ENCODE measurements at regions not wholly inside any gene's neighbourhood (a gene's known extent, or its start where the extent isn't known, plus 50 kb on each side); places are given as distances from the start of the nearest gene placed in this dataset.
"Not testable (repeated sequence)": the region's sequence is repeated elsewhere in the genome, so short reads cannot be mapped to it uniquely, and the experiment has no call there.

DNA sequence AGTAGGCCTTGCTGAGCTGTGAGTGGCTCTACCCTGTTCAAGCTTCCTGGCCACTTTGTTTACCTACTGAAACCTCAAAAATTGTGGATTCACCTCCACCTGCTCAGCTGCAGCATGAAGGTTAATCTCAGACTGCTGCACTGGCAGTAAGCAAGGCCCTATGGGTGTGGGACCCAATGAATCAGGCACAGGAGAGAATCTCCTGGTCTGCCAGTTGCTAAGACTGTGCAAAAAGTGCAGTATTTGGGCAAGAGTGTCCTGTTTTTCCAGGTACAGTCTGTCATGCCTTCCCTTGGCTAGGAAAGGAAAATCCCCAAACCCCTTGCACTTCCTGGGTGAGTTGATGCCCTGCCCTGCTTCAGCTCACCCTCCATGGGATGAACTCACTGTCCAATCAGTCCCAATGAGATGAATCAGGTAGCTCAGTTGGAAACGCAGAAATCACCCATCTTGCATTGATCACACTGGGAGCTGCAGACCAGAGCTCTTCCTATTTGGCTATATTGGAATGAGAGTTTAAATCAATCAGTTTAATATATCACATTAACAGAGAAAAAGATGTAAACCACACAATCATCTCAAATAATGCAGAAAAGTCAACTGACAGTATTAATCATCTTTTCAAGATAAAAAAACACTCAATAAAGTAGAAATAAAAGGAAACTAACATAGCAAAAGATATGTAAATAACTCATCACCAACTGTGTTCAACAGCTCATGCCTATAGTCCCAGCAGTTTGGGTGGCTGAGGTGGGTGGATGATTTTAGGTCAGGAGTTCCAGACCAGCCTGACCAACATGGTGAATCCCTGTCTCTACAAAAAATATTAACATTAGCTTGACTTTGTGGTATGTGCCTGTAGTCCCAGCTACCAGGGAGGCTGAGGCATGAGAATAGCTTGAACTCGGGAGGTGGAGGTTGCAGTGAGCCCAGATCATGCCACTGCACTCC lies 1638.4 kb downstream of the SPATA31A7 start:
- not testable (repeated sequence) for H3K36me3 ChIP-seq (ENCODE audit: control insufficient read depth in 3 of 3, insufficient read depth in 2 of 3, low read depth in 1 of 3, low read length in 3 of 3); H3K4me1 ChIP-seq (ENCODE audit: control insufficient read depth in 3 of 3, insufficient read depth in 2 of 3, low read depth in 1 of 3, low read length in 2 of 3); H3K4me3 ChIP-seq (ENCODE audit: low read depth in 1 of 3, low read length in 3 of 3); FAIRE-seq; H3K9me3 ChIP-seq (ENCODE audit: control insufficient read depth in 2 of 2, insufficient read depth in 1 of 2, low read depth in 1 of 2, low read length in 1 of 2); DNase-seq; H3K27me3 ChIP-seq (ENCODE audit: control insufficient read depth in 3 of 3, insufficient read depth in 3 of 3, low read length in 3 of 3); H3K27ac ChIP-seq (ENCODE audit: low read depth in 1 of 3, low read length in 2 of 3)
- WGBS, 3 donors: 50 to 71% (median 66%) methylated on average over 1 of the region's 2 CpGs

DNA sequence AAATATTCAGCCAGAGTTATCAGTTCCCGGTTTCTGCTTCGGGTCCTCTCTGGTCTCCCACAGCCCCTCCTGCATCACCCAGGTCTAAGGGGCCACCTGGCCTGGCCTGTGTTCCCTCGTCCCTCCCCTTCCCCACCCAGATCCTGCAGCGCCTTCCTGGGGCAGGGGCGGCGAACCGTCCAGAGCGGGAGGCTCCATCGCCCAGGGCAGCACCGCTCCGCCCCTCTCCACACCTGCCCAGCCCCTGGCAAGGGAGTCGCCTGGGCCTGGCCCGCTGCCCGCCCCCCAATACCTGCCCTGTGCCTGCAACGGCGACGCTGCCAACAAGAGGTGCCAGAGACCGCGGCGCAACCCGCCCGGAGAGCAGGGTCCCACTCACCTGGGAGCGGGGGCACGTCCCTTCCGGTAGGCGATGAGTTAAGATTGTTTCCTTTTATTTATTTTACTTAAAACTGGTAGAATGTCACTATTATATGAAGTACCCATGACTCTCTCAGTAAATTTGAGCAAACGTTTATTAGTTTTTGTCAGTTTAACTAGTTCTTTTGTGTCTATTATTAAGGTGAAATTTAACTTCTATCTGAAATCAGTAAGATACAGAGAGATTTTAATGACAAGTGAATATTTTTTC lies 1641.1 kb downstream of the SPATA31A7 start:
- not testable (repeated sequence) for H3K9me3 ChIP-seq (ENCODE audit: control insufficient read depth in 2 of 2, insufficient read depth in 1 of 2, low read depth in 1 of 2, low read length in 1 of 2); FAIRE-seq

DNA sequence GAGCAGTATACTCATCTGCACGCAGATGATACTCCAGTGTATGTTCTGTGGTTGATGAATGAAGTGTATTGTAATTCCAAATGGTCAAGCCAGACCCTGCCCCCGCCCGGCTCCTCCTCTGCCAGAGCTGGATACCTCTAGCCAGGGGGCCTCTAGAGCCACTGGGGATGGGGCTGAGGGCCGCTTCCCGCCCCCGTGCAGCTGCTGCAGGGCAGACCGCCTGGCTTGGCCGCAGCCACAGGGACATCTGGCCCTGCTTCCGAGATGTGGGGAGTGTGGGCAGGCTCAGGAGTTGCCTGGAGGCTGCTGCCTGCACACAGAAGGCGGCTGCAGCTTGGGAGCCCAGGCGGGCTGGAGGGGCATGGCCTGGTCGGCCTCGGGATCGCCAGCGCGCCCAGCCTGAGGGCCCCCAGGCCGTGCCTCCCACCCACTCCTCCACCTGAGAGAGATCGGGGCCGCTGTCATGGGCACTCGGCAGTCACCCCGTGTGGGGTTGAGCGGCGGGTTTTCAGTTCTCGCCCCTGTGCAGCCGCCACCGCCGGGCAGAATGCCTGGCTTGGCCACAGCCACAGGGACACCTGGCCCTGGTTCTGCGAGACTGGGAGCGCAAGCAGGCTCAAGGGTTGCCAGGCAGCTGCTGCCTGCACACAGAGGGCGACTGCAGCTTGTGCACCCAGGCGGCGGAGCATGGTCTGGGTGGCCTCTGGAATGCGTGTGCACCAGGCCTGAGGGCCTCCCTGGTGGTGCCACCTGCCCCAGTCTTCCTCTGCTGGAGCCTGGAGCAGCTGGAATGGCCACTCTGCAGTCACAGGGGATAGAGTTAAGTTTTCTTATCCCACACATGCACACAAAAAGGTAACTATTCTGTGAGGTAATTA lies 1643.7 kb downstream of the SPATA31A7 start:
- H3K27ac ChIP-seq (ENCODE audit: low read depth in 1 of 3, low read length in 2 of 3); H3K36me3 ChIP-seq (ENCODE audit: control insufficient read depth in 3 of 3, insufficient read depth in 2 of 3, low read depth in 1 of 3, low read length in 3 of 3); DNase-seq; H3K9me3 ChIP-seq (ENCODE audit: control insufficient read depth in 2 of 2, insufficient read depth in 1 of 2, low read depth in 1 of 2, low read length in 1 of 2); FAIRE-seq; H3K4me3 ChIP-seq (ENCODE audit: low read depth in 1 of 3, low read length in 3 of 3); H3K4me1 ChIP-seq (ENCODE audit: control insufficient read depth in 3 of 3, insufficient read depth in 2 of 3, low read depth in 1 of 3, low read length in 2 of 3): not testable (repeated sequence)
- 35 to 46% (median 39%) methylated on average over 17 to 25 of the region's 33 CpGs for WGBS, 3 donors
- peaks cover 0 to 11% (median 0%) of the 10 kb centered on the region in 3 donors for H3K27me3 ChIP-seq (ENCODE audit: control insufficient read depth in 3 of 3, insufficient read depth in 3 of 3, low read length in 3 of 3)

More for the DNA sequence above, 1641.1 kb downstream of the SPATA31A7 start:
- not testable (repeated sequence) for H3K4me1 ChIP-seq (ENCODE audit: control insufficient read depth in 3 of 3, insufficient read depth in 2 of 3, low read depth in 1 of 3, low read length in 2 of 3); DNase-seq; H3K27ac ChIP-seq (ENCODE audit: low read depth in 1 of 3, low read length in 2 of 3); H3K4me3 ChIP-seq (ENCODE audit: low read depth in 1 of 3, low read length in 3 of 3); H3K36me3 ChIP-seq (ENCODE audit: control insufficient read depth in 3 of 3, insufficient read depth in 2 of 3, low read depth in 1 of 3, low read length in 3 of 3)
- H3K27me3 ChIP-seq (ENCODE audit: control insufficient read depth in 3 of 3, insufficient read depth in 3 of 3, low read length in 3 of 3): peaks cover 0 to 12% (median 3%) of the 10 kb centered on the region in 3 donors
- 20 to 24% (median 21%) methylated on average over 19 to 27 of the region's 27 CpGs for WGBS, 3 donors

DNA sequence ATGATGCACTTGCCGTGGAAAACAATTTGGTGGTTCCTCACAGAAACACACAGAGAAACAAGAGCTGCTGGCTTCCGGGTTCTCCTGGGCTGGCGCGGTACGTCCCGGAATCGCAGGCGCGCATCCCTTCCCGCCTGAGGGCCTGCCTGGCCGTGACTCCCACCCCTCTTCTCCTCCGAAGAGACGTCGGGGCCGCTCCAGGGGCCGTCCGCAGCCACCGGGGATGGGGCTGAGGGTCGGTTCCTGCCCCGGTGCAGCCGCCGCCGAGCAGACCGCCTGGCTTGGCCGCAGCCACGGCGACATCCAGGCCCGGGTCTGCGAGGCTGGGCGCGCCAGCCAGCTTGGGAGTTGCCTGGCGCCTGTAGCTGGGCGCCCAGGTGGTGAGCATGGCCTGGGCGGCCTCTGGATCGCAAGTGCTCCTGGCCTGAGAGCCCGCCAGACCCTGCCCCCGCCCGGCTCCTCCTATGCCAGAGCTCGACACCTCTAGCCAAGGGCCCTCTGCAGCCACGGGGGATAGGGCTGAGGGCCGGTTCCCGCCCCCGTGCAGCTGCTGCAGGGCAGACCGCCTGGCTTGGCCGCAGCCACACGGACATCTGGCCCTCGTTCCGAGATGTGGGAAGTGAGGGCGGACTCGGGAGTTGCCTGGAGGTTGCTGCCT lies 1647.5 kb downstream of the SPATA31A7 start:
- H3K4me1 ChIP-seq (ENCODE audit: control insufficient read depth in 3 of 3, insufficient read depth in 2 of 3, low read depth in 1 of 3, low read length in 2 of 3); H3K27ac ChIP-seq (ENCODE audit: low read depth in 1 of 3, low read length in 2 of 3); H3K27me3 ChIP-seq (ENCODE audit: control insufficient read depth in 3 of 3, insufficient read depth in 3 of 3, low read length in 3 of 3); H3K36me3 ChIP-seq (ENCODE audit: control insufficient read depth in 3 of 3, insufficient read depth in 2 of 3, low read depth in 1 of 3, low read length in 3 of 3); H3K9me3 ChIP-seq (ENCODE audit: control insufficient read depth in 2 of 2, insufficient read depth in 1 of 2, low read depth in 1 of 2, low read length in 1 of 2); FAIRE-seq: not testable (repeated sequence)
- DNase-seq: peak in 1 of 2 donors; percentile 8
- H3K4me3 ChIP-seq (ENCODE audit: low read depth in 1 of 3, low read length in 3 of 3): peak overlapping the region in 1 of 3 donors; percentile 36
- 2 to 14% (median 11%) methylated on average over 41 to 45 of the region's 50 CpGs for WGBS, 3 donors

DNA sequence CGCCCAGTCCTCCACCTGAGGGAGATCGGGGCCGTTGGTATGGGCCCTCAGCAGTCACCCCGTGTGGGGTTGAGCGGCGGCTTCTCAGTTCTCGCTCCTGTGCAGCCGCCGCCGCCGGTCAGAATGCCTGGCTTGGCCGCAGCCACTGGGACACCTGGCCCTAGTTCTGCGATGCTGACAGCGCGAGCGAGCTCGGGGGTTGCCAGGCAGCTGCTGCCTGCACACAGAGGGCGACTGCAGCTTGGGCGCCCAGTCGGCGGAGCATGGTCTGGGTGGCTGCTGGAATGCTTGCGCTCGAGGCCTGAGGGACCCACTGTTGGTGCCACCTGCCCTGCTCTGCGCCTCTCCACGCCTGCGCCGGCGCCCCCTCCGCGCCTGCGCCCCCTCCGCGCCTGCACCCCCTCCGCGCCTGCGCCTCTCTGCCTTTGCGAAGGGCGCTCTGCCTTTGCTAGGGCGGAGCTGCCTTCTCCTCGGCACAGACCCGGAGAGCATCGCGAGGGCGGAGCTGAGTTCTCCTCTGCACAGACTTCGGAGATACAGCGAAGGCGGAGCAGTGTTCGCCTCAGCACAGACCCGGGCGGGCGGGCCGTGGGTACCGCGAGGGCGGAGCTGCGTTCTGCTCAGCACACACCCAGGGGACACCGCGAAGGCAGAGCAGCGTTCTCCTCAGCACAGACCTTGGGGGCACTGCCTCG lies 1648.3 kb downstream of the SPATA31A7 start:
- not testable (repeated sequence) for H3K9me3 ChIP-seq (ENCODE audit: control insufficient read depth in 2 of 2, insufficient read depth in 1 of 2, low read depth in 1 of 2, low read length in 1 of 2); H3K36me3 ChIP-seq (ENCODE audit: control insufficient read depth in 3 of 3, insufficient read depth in 2 of 3, low read depth in 1 of 3, low read length in 3 of 3); H3K4me1 ChIP-seq (ENCODE audit: control insufficient read depth in 3 of 3, insufficient read depth in 2 of 3, low read depth in 1 of 3, low read length in 2 of 3); FAIRE-seq
- Histone ChIP-seq H3K27ac (ENCODE audit: low read depth in 1 of 3, low read length in 2 of 3) (peak overlapping the region in 2 of 3 donors; percentile 17 to 66), H3K27me3 (ENCODE audit: control insufficient read depth in 3 of 3, insufficient read depth in 3 of 3, low read length in 3 of 3) (peaks cover 0 to 11% (median 1%) of the 10 kb centered on the region in 3 donors), H3K4me3 (ENCODE audit: low read depth in 1 of 3, low read length in 3 of 3) (peak overlapping the region; percentile 21 to 31 (median 29))
- 1 to 3% (median 3%) methylated on average over 43 to 57 of the region's 60 CpGs for WGBS, 3 donors
- DNase-seq: peak; percentile 56 to 78

DNA sequence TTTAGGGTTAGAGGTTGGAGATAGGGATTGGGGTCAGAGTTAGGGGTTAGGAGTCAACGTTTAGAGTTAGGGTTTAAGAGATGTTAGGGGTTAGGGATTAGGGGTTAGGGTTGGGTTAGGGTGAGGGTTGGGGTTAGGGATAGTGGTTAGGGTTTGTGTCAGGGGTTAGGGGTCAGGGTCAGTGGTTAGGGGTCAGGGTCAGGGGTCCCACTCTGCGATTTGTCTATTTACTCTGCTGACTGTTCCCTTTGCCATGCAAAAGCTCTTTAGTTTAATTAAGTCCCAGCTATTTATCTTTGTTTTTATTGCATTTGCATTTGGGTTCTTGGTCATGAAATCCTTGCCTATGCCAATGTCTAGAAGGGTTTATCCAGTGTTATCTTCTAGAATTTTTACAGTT lies 1649.3 kb downstream of the SPATA31A7 start:
- DNase-seq; H3K4me1 ChIP-seq (ENCODE audit: control insufficient read depth in 3 of 3, insufficient read depth in 2 of 3, low read depth in 1 of 3, low read length in 2 of 3); H3K9me3 ChIP-seq (ENCODE audit: control insufficient read depth in 2 of 2, insufficient read depth in 1 of 2, low read depth in 1 of 2, low read length in 1 of 2); H3K4me3 ChIP-seq (ENCODE audit: low read depth in 1 of 3, low read length in 3 of 3); FAIRE-seq; H3K27ac ChIP-seq (ENCODE audit: low read depth in 1 of 3, low read length in 2 of 3); H3K36me3 ChIP-seq (ENCODE audit: control insufficient read depth in 3 of 3, insufficient read depth in 2 of 3, low read depth in 1 of 3, low read length in 3 of 3): not testable (repeated sequence)
- peaks cover 0 to 13% (median 5%) of the 10 kb centered on the region in 3 donors for H3K27me3 ChIP-seq (ENCODE audit: control insufficient read depth in 3 of 3, insufficient read depth in 3 of 3, low read length in 3 of 3)
- WGBS, 3 donors: 36 to 52% (median 44%) methylated on average over 1 of the region's 2 CpGs

DNA sequence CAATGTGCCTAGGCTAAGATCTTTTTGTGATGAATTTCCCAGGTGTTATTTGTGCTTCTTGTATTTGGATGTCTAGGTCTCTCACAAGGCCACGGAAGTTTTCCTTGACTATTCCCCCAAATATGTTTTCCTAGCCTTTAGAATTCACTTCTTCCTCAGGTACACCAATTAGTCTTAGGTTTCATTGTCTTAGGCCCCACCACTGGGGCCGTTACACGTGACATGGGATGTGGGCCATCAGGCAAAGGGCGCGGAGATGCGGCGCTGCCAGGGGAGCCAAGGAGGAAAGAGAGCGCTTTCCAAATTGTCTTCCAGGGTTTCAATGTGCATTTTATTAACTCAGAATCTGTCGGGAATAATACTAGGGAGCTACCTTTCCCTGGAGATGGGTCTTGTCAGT lies 1653.3 kb downstream of the SPATA31A7 start:
- WGBS, 3 donors: 53 to 62% (median 61%) methylated on average over 9 of the region's 9 CpGs
- H3K27ac ChIP-seq (ENCODE audit: low read depth in 1 of 3, low read length in 2 of 3); H3K9me3 ChIP-seq (ENCODE audit: control insufficient read depth in 2 of 2, insufficient read depth in 1 of 2, low read depth in 1 of 2, low read length in 1 of 2); DNase-seq; FAIRE-seq; H3K4me1 ChIP-seq (ENCODE audit: control insufficient read depth in 3 of 3, insufficient read depth in 2 of 3, low read depth in 1 of 3, low read length in 2 of 3); H3K36me3 ChIP-seq (ENCODE audit: control insufficient read depth in 3 of 3, insufficient read depth in 2 of 3, low read depth in 1 of 3, low read length in 3 of 3): not testable (repeated sequence)
- H3K4me3 ChIP-seq (ENCODE audit: low read depth in 1 of 3, low read length in 3 of 3): peak overlapping the region in 1 of 3 donors; percentile 14
- peaks cover 0 to 13% (median 5%) of the 10 kb centered on the region in 3 donors for H3K27me3 ChIP-seq (ENCODE audit: control insufficient read depth in 3 of 3, insufficient read depth in 3 of 3, low read length in 3 of 3)

Measured in small intestine (tissue), 7 donors.